ENCODE measurements at regions not wholly inside any gene's neighbourhood (a gene's known extent, or its start where the extent isn't known, plus 50 kb on each side); places are given as distances from the start of the nearest gene placed in this dataset.
A peak's percentile ranks its signal among the peaks of the same experiment; 100 is the strongest.

- DNase-seq (ENCODE audit: low read depth), result no peak
Observed at GRCh38 chr6:14455876-14456648, 338.5 kb downstream of the CD83 start.

GRCh38 chr6:14456941-14457340 lies 339.4 kb downstream of the CD83 start:
- DNase-seq (ENCODE audit: low read depth), result no peak

- peak; percentile 59 for DNase-seq (ENCODE audit: low read depth)
Observed at GRCh38 chr6:14458669-14459266, 341.2 kb downstream of the CD83 start.

- no peak for DNase-seq (ENCODE audit: low read depth)
Observed at GRCh38 chr6:14459315-14459714, 341.7 kb downstream of the CD83 start.

GRCh38 chr6:14460556-14460955 lies 343.0 kb downstream of the CD83 start:
- no peak for DNase-seq (ENCODE audit: low read depth)

- no peak for DNase-seq (ENCODE audit: low read depth)
Observed at GRCh38 chr6:14462135-14462534, 344.6 kb downstream of the CD83 start.

- DNase-seq (ENCODE audit: low read depth), result no peak
Observed at GRCh38 chr6:14462566-14462965, 345.0 kb downstream of the CD83 start.

GRCh38 chr6:14463110-14463509 lies 345.5 kb downstream of the CD83 start:
- no peak for DNase-seq (ENCODE audit: low read depth)

GRCh38 chr6:14464055-14464454 lies 346.5 kb downstream of the CD83 start:
- no peak for DNase-seq (ENCODE audit: low read depth)

- no peak for DNase-seq (ENCODE audit: low read depth)
Observed at GRCh38 chr6:14464716-14465115, 347.1 kb downstream of the CD83 start.

- DNase-seq (ENCODE audit: low read depth), result no peak
Observed at GRCh38 chr6:14466278-14466677, 348.7 kb downstream of the CD83 start.

GRCh38 chr6:14467591-14467990 lies 350.0 kb downstream of the CD83 start:
- no peak for DNase-seq (ENCODE audit: low read depth)

GRCh38 chr6:14468647-14469321 lies 351.2 kb downstream of the CD83 start:
- no peak for DNase-seq (ENCODE audit: low read depth)

GRCh38 chr6:14470101-14470500 lies 352.5 kb downstream of the CD83 start:
- no peak for DNase-seq (ENCODE audit: low read depth)

GRCh38 chr6:14470671-14471070 lies 353.1 kb downstream of the CD83 start:
- no peak for DNase-seq (ENCODE audit: low read depth)

GRCh38 chr6:14472255-14472985 lies 354.8 kb downstream of the CD83 start:
- no peak for DNase-seq (ENCODE audit: low read depth)

- DNase-seq (ENCODE audit: low read depth), result no peak
Observed at GRCh38 chr6:14472986-14473337, 355.4 kb downstream of the CD83 start.

- peak; percentile 9 for DNase-seq (ENCODE audit: low read depth)
Observed at GRCh38 chr6:14474816-14475215, 357.2 kb downstream of the CD83 start.

GRCh38 chr6:14475306-14475705 lies 357.7 kb downstream of the CD83 start:
- no peak for DNase-seq (ENCODE audit: low read depth)

- DNase-seq (ENCODE audit: low read depth), result peak; percentile 30
Observed at GRCh38 chr6:14476793-14477531, 359.4 kb downstream of the CD83 start.

- no peak for DNase-seq (ENCODE audit: low read depth)
Observed at GRCh38 chr6:14477559-14477958, 360.0 kb downstream of the CD83 start.

Measured in Daoy (cell line).